Nephron progenitor cell (in vitro differentiated cells): ENCODE measurements at regions not wholly inside any gene's neighbourhood (a gene's known extent, or its start where the extent isn't known, plus 50 kb on each side); places are given as distances from the start of the nearest gene placed in this dataset.

Experiments
- DNase-seq: peaks from one replicate; pipeline ENCODE4 v3.0.0; 2021
- H3K27ac Mint-ChIP-seq: 2 replicates; pipeline ENCODE4 v1.8.0; 2021; ENCODE audit warnings: mild to moderate bottlenecking, moderate library complexity, mixed read lengths
- H3K27me3 Mint-ChIP-seq: 2 replicates; pipeline ENCODE4 v1.8.0; 2021; ENCODE audit warnings: mild to moderate bottlenecking, low read depth, mixed read lengths; ENCODE audit not compliant: poor library complexity
- H3K36me3 Mint-ChIP-seq: 2 replicates; pipeline ENCODE4 v1.8.0; 2021; ENCODE audit warnings: low read depth, mixed read lengths
- H3K4me1 Mint-ChIP-seq: 2 replicates; pipeline ENCODE4 v1.8.0; 2021; ENCODE audit warnings: mixed read lengths
- H3K4me3 Mint-ChIP-seq: 2 replicates; pipeline ENCODE4 v1.8.0; 2021; ENCODE audit warnings: mild to moderate bottlenecking, moderate library complexity, mixed read lengths
- H3K9me3 Mint-ChIP-seq: 2 replicates; pipeline ENCODE4 v1.8.0; 2021; ENCODE audit warnings: mild to moderate bottlenecking, moderate library complexity, mixed read lengths
- CTCF ChIP-seq: fragments of 200-600 bp; sonication (generic); IDR thresholded peaks from 2 replicates; pipeline ENCODE4 v1.5.0; 2021; ENCODE audit warnings: antibody characterized with exemption

GRCh38 chr20:17860301-17861197 lies 108.0 kb downstream of the SNX5 start:
- no peaks in the 10 kb centered on the region for H3K36me3 Mint-ChIP-seq
- no peak for DNase-seq
- H3K27ac Mint-ChIP-seq: no peak overlapping the region
- peaks cover 9% of the 10 kb centered on the region for H3K27me3 Mint-ChIP-seq
- no peak for TF ChIP-seq CTCF
- H3K4me1 Mint-ChIP-seq: peaks cover 20% of the 10 kb centered on the region
- H3K9me3 Mint-ChIP-seq: peaks cover 4% of the 10 kb centered on the region
- H3K4me3 Mint-ChIP-seq: no peak overlapping the region

GRCh38 chr20:17859616-17860232 lies 108.9 kb downstream of the SNX5 start:
- Mint-ChIP-seq H3K27me3 (peaks cover 9% of the 10 kb centered on the region), H3K9me3 (peaks cover 4% of the 10 kb centered on the region), H3K27ac (no peak overlapping the region), H3K4me3 (no peak overlapping the region), H3K4me1 (peaks cover 20% of the 10 kb centered on the region), H3K36me3 (no peaks in the 10 kb centered on the region)
- TF ChIP-seq CTCF: no peak
- no peak for DNase-seq

GRCh38 chr20:17859002-17859615 lies 109.5 kb downstream of the SNX5 start:
- H3K9me3 Mint-ChIP-seq: peaks cover 4% of the 10 kb centered on the region
- no peak for TF ChIP-seq CTCF
- H3K27me3 Mint-ChIP-seq: peaks cover 9% of the 10 kb centered on the region
- H3K27ac Mint-ChIP-seq: no peak overlapping the region
- no peaks in the 10 kb centered on the region for H3K36me3 Mint-ChIP-seq
- no peak overlapping the region for H3K4me3 Mint-ChIP-seq
- peaks cover 25% of the 10 kb centered on the region for H3K4me1 Mint-ChIP-seq
- DNase-seq: no peak

GRCh38 chr20:17858450-17859001 lies 110.1 kb downstream of the SNX5 start:
- Mint-ChIP-seq H3K27ac (no peak overlapping the region), H3K27me3 (peaks cover 9% of the 10 kb centered on the region)

More at GRCh38 chr20:17858450-17859001, 110.1 kb downstream of the SNX5 start:
- TF ChIP-seq CTCF: no peak
- DNase-seq: no peak
- Mint-ChIP-seq H3K36me3 (no peaks in the 10 kb centered on the region), H3K4me1 (peaks cover 28% of the 10 kb centered on the region), H3K4me3 (no peak overlapping the region), H3K9me3 (peaks cover 4% of the 10 kb centered on the region)
